BJ (cell line): ENCODE measurements at regions not wholly inside any gene's neighbourhood (a gene's known extent, or its start where the extent isn't known, plus 50 kb on each side); places are given as distances from the start of the nearest gene placed in this dataset.

ENCODE experiments used
- CTCF ChIA-PET: fragments of 350-600 bp; formaldehyde crosslinking; extraction: SDS; loops from one replicate; lab custom pipeline; 2021; ENCODE audit warnings: antibody characterized with exemption, inconsistent platforms; lab: Yijun Ruan, JAX
- POLR2A ChIA-PET: fragments of 300-600 bp; sonication (Branson Sonifier 250); formaldehyde crosslinking; extraction: SDS; loops from one replicate; lab custom pipeline; 2021; ENCODE audit warnings: antibody characterized with exemption; lab: Charles Lee
- DNase-seq: peaks from one replicate; pipeline ENCODE4 v3.0.0-alpha.2; 2011; ENCODE audit warnings: low read depth
- H3K27me3 ChIP-seq: 2 replicates; pipeline ENCODE4 v1.6.0; 2011; ENCODE audit warnings: low read length; ENCODE audit not compliant: control insufficient read depth, insufficient read depth
- H3K36me3 ChIP-seq: 2 replicates; pipeline ENCODE4 v1.5.1; 2011; ENCODE audit warnings: low read length; ENCODE audit not compliant: control insufficient read depth, insufficient read depth
- H3K4me3 ChIP-seq: 2 replicates; pipeline ENCODE4 v1.5.1; 2011; ENCODE audit warnings: low read depth, mild to moderate bottlenecking, control low read depth, low read length
- CTCF ChIP-seq: IDR thresholded peaks from 2 replicates; pipeline ENCODE4 v1.5.1; 2011; ENCODE audit warnings: low read depth, mild to moderate bottlenecking, control low read depth, inconsistent platforms, low read length, moderate library complexity; ENCODE audit not compliant: insufficient read depth

GRCh38 chr10:36117231-36117630, 475.1 kb upstream of the FZD8 start:
- H3K4me3 ChIP-seq: no peak overlapping the region
- ChIA-PET POLR2A (no interaction called here), CTCF (no interaction called here)
- H3K36me3 ChIP-seq: no peaks in the 10 kb centered on the region
- TF ChIP-seq CTCF: no peak
- H3K27me3 ChIP-seq: no peaks in the 10 kb centered on the region
- no peak for DNase-seq

GRCh38 chr10:36116731-36117130, 474.6 kb upstream of the FZD8 start:
- no peaks in the 10 kb centered on the region for H3K36me3 ChIP-seq
- H3K27me3 ChIP-seq: no peaks in the 10 kb centered on the region
- CTCF ChIA-PET: no interaction called here
- DNase-seq: no peak
- TF ChIP-seq CTCF: no peak
- POLR2A ChIA-PET: no interaction called here
- no peak overlapping the region for H3K4me3 ChIP-seq

GRCh38 chr10:36116040-36116439, 473.9 kb upstream of the FZD8 start:
- Histone ChIP-seq H3K4me3 (no peak overlapping the region), H3K27me3 (no peaks in the 10 kb centered on the region), H3K36me3 (no peaks in the 10 kb centered on the region)
- CTCF ChIA-PET: interaction anchor here (0.7 kb wide), 1 partner anchor 25 kb away, joined by 3 read pairs; no protein-coding TSS in a partner anchor
- no peak for DNase-seq
- TF ChIP-seq CTCF: no peak
- POLR2A ChIA-PET: no interaction called here

GRCh38 chr10:36115364-36115763, 473.3 kb upstream of the FZD8 start:
- CTCF ChIA-PET: interaction anchor here (0.7 kb wide), 1 partner anchor 24 kb away, joined by 3 read pairs; no protein-coding TSS in a partner anchor
- H3K27me3 ChIP-seq: no peaks in the 10 kb centered on the region
- H3K4me3 ChIP-seq: no peak overlapping the region
- POLR2A ChIA-PET: no interaction called here
- H3K36me3 ChIP-seq: no peaks in the 10 kb centered on the region
- no peak for DNase-seq
- no peak for TF ChIP-seq CTCF

- no peaks in the 10 kb centered on the region for H3K36me3 ChIP-seq
- no peak for DNase-seq
- POLR2A ChIA-PET: no interaction called here
- TF ChIP-seq CTCF: no peak
- no peak overlapping the region for H3K4me3 ChIP-seq
- H3K27me3 ChIP-seq: no peaks in the 10 kb centered on the region
- CTCF ChIA-PET: no interaction called here
Measured at GRCh38 chr10:36114913-36115312, 472.8 kb upstream of the FZD8 start.
